CD14-positive monocyte (primary cell): ENCODE measurements at regions not wholly inside any gene's neighbourhood (a gene's known extent, or its start where the extent isn't known, plus 50 kb on each side); places are given as distances from the start of the nearest gene placed in this dataset.

Experiments
- DNase-seq, 3 donors: peaks; one replicate each; pipeline ENCODE4 v3.0.0-alpha.2; 2011 to 2022
- H2AFZ ChIP-seq: 2 replicates; pipeline ENCODE4 v1.6.0; 2012; ENCODE audit warnings: mild to moderate bottlenecking, low read depth, low read length, inconsistent platforms; ENCODE audit not compliant: insufficient read depth, poor library complexity, severe bottlenecking
- H3K27ac ChIP-seq, 2 donors: 1 replicate in 1 of 2; 2 replicates in 1 of 2; pipeline ENCODE4 v1.5.1; 2012 to 2013; ENCODE audit warnings: low read length in 2 of 2, control low read depth in 1 of 2, inconsistent platforms in 1 of 2, low read depth in 1 of 2, mild to moderate bottlenecking in 1 of 2
- H3K27me3 ChIP-seq, 2 donors: one replicate each; pipeline versions ENCODE4 v1.6.0 to v1.6.1; 2011 to 2013; ENCODE audit warnings: low read length in 2 of 2; ENCODE audit not compliant: control insufficient read depth in 2 of 2, insufficient read depth in 2 of 2
- H3K36me3 ChIP-seq, 2 donors: replicated peaks in 1 of 2; 1 replicate in 1 of 2; 2 replicates in 1 of 2; pipeline versions ENCODE4 v1.5.1 to v1.6.1; 2012 to 2013; ENCODE audit warnings: low read length in 2 of 2, control low read depth in 1 of 2, inconsistent platforms in 1 of 2, mild to moderate bottlenecking in 1 of 2; ENCODE audit not compliant: insufficient read depth in 2 of 2, control insufficient read depth in 1 of 2
- H3K4me1 ChIP-seq, 2 donors: 1 replicate in 1 of 2; 2 replicates in 1 of 2; pipeline versions ENCODE4 v1.5.1 to v1.6.1; 2012 to 2013; ENCODE audit warnings: low read length in 2 of 2, control low read depth in 1 of 2, inconsistent platforms in 1 of 2, mild to moderate bottlenecking in 1 of 2, moderate library complexity in 1 of 2; ENCODE audit not compliant: insufficient read depth in 2 of 2, control insufficient read depth in 1 of 2
- H3K4me2 ChIP-seq: replicated peaks from 2 replicates; pipeline ENCODE3; 2012; ENCODE audit warnings: low read length, moderate library complexity, mild to moderate bottlenecking; ENCODE audit not compliant: poor library complexity, severe bottlenecking; ENCODE audit errors: extremely low read depth
- H3K4me3 ChIP-seq, 3 experiments: fragments of 200-600 bp in 1 of 3; sonication (generic) in 1 of 3; replicated peaks in 1 of 3; 1 replicate in 2 of 3; 2 replicates in 1 of 3; pipeline ENCODE4 v1.5.1; 2011 to 2013; ENCODE audit warnings: low read length in 3 of 3, mild to moderate bottlenecking in 3 of 3, control low read depth in 2 of 3, low read depth in 2 of 3, inconsistent platforms in 1 of 3, moderate library complexity in 1 of 3
- H3K79me2 ChIP-seq: 2 replicates; pipeline ENCODE4 v1.6.0; 2012; ENCODE audit warnings: mild to moderate bottlenecking, control low read depth, inconsistent platforms, low read length, moderate library complexity; ENCODE audit not compliant: insufficient read depth
- H3K9ac ChIP-seq: 2 replicates; pipeline ENCODE4 v1.6.0; 2017; ENCODE audit warnings: low read length, mild to moderate bottlenecking; ENCODE audit not compliant: insufficient read depth, poor library complexity, severe bottlenecking
- H3K9me3 ChIP-seq, 2 donors: replicated peaks in 1 of 2; 1 replicate in 1 of 2; 2 replicates in 1 of 2; pipeline versions ENCODE4 v1.5.1 to v1.6.1; 2012 to 2013; ENCODE audit warnings: low read length in 2 of 2, control low read depth in 1 of 2; ENCODE audit not compliant: control insufficient read depth in 1 of 2, insufficient read depth in 1 of 2
- H4K20me1 ChIP-seq: 2 replicates; pipeline ENCODE4 v1.6.0; 2012; ENCODE audit warnings: mild to moderate bottlenecking, low read length, control low read depth, moderate library complexity; ENCODE audit not compliant: insufficient read depth
- H3K27ac Mint-ChIP-seq, 7 donors: one replicate each; pipeline ENCODE4 v1.8.0; 2020; ENCODE audit warnings: mild to moderate bottlenecking in 7 of 7, mixed read lengths in 7 of 7, moderate library complexity in 6 of 7, inconsistent platforms in 2 of 7
- H3K27me3 Mint-ChIP-seq, 3 donors: one replicate each; pipeline ENCODE4 v1.8.0; 2021 to 2022; ENCODE audit warnings: low read depth in 3 of 3, mild to moderate bottlenecking in 3 of 3, mixed read lengths in 3 of 3, moderate library complexity in 3 of 3, inconsistent platforms in 1 of 3
- H3K36me3 Mint-ChIP-seq, 2 donors: one replicate each; pipeline ENCODE4 v1.8.0; 2020; ENCODE audit warnings: mixed read lengths in 2 of 2, inconsistent platforms in 1 of 2, mild to moderate bottlenecking in 1 of 2
- H3K4me1 Mint-ChIP-seq: one replicate; pipeline ENCODE4 v1.8.0; 2020; ENCODE audit warnings: mild to moderate bottlenecking, mixed read lengths
- H3K4me3 Mint-ChIP-seq, 2 donors: one replicate each; pipeline ENCODE4 v1.8.0; 2020; ENCODE audit warnings: mild to moderate bottlenecking in 2 of 2, mixed read lengths in 2 of 2, moderate library complexity in 1 of 2
- H3K9me3 Mint-ChIP-seq, 7 donors: one replicate each; pipeline ENCODE4 v1.8.0; 2020 to 2022; ENCODE audit warnings: mixed read lengths in 7 of 7, mild to moderate bottlenecking in 6 of 7, moderate library complexity in 6 of 7, inconsistent platforms in 2 of 7
- WGBS: methylation state at CpG from one replicate; pipeline ENCODE4 v1.1.5; 2013; ENCODE audit warnings: missing lambda C conversion rate; ENCODE audit not compliant: insufficient coverage; 5-methylcytosine and 5-hydroxymethylcytosine counted together
- intact Hi-C, 2 donors: fragments of 100-400 bp; cut with micrococcal nuclease; formaldehyde crosslinking; loops; one replicate each; pipeline versions ENCODE4 v1.15.0 to v1.15.1; 2023
- TF ChIP-seq, protein P1 (sequence below): fragments of 200-600 bp; IDR thresholded peaks from one replicate; pipeline ENCODE4 v1.8.0; 2022; ENCODE audit warnings: antibody characterized with exemption, mild to moderate bottlenecking

DNA sequence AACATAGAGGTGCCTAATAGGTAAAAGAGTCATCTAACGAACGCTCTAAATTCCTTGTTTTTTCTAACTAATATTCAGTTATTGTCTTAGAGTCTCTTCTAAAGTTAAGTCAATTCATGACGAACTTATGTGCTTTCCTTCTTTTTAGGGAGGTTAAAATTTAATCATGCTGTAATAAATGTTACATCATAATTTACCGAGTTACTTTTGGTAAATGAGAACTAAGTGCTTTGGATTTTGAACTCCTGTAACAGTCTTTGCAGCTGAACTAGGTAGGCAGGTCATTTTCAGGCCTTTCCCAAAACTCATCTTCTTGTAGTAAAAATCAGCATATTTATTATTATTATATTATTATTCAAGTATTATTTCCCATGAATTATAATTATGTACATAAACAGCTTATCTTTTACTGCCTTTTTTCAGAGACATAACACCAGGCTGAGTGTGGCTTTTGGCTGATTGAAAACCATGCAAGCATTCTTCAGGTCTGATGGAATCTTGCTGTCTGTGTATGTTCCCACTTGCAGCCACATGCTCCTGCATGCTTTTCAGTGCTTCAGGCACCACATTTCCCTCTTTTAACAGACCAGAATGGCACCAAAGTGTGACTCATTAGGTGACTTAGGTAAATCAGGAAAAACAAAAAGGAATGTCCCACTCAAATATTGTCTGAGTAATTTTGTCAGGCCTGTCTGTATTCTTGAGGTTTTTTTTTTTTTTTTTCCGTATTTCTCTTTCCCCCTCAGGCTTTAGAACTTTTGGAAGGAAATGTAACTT lies 81.0 kb upstream of the CD55 start:
- Histone ChIP-seq H3K9me3 (no peaks in the 10 kb centered on the region), H3K79me2 (no peaks in the 10 kb centered on the region), H2AFZ (no peak overlapping the region), H3K36me3 (no peaks in the 10 kb centered on the region), H3K4me2 (no peak overlapping the region), H3K9ac (no peak overlapping the region), H3K4me3 (no peak overlapping the region), H3K27me3 (peaks cover 0 to 2% of the 10 kb centered on the region in 2 donors), H3K27ac (no peak overlapping the region), H4K20me1 (no peaks in the 10 kb centered on the region), H3K4me1 (peaks cover 3 to 4% of the 10 kb centered on the region in 2 donors)
- DNase-seq = peak in 1 of 3 donors; percentile 82
- peaks cover 6% of the 10 kb centered on the region for H3K4me1 Mint-ChIP-seq
- peaks cover 0 to 6% (median 0%) of the 10 kb centered on the region in 7 donors for H3K9me3 Mint-ChIP-seq
- TF ChIP-seq, protein P1, sequence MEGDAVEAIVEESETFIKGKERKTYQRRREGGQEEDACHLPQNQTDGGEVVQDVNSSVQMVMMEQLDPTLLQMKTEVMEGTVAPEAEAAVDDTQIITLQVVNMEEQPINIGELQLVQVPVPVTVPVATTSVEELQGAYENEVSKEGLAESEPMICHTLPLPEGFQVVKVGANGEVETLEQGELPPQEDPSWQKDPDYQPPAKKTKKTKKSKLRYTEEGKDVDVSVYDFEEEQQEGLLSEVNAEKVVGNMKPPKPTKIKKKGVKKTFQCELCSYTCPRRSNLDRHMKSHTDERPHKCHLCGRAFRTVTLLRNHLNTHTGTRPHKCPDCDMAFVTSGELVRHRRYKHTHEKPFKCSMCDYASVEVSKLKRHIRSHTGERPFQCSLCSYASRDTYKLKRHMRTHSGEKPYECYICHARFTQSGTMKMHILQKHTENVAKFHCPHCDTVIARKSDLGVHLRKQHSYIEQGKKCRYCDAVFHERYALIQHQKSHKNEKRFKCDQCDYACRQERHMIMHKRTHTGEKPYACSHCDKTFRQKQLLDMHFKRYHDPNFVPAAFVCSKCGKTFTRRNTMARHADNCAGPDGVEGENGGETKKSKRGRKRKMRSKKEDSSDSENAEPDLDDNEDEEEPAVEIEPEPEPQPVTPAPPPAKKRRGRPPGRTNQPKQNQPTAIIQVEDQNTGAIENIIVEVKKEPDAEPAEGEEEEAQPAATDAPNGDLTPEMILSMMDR = no peak
- H3K36me3 Mint-ChIP-seq = no peaks in the 10 kb centered on the region
- H3K27ac Mint-ChIP-seq = no peak overlapping the region
- H3K4me3 Mint-ChIP-seq = no peak overlapping the region
- no CpG with 5 or more reads among the region's 5 CpGs for WGBS
- intact Hi-C loops = no loop called here
- H3K27me3 Mint-ChIP-seq = peaks cover 7 to 13% (median 11%) of the 10 kb centered on the region in 3 donors

DNA sequence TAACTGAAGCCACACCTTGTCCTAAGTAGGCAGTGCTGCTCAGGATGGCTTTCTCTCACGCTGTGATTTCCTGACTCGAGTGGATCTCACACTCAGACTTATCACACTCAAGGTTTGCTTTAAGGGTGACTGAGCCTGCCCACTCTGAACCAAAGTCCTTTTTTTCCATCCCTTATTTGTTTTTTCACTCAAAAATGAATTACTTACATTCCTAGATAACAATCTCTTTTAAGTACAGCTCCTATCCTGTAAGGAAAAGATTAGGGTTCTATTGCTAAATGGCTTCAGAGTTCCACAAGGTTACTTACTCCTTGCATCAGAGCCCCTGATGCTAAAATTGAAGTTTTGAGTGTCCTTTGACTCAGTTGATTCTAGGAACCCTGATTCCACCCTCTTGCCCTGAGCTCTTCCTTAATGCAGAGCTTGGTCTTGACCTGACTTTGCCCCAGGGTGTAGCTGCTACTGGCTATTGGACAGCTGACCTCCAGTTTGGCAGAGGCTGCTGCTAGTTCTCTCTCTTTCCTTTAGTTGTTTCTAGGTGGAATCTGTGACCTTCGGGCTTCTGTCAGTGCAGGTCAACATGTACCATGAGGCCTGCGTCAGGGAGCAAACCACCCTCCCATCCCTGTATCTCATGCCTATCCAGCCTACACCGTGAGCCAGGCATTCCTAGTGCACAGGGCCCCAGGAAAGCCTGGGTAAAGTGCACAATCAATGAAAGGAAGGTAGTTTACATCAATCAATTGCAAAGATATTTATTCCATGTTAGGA lies 80.1 kb upstream of the CD55 start:
- Histone ChIP-seq H3K27ac (no peak overlapping the region), H2AFZ (no peak overlapping the region), H3K36me3 (no peaks in the 10 kb centered on the region), H3K79me2 (no peaks in the 10 kb centered on the region), H4K20me1 (no peaks in the 10 kb centered on the region), H3K9ac (no peak overlapping the region), H3K4me1 (peaks cover 5 to 11% of the 10 kb centered on the region in 2 donors), H3K9me3 (no peaks in the 10 kb centered on the region), H3K4me3 (no peak overlapping the region), H3K4me2 (no peak overlapping the region), H3K27me3 (peaks cover 0 to 2% of the 10 kb centered on the region in 2 donors)
- Mint-ChIP-seq H3K36me3 (no peaks in the 10 kb centered on the region), H3K9me3 (peaks cover 0 to 2% (median 0%) of the 10 kb centered on the region in 7 donors), H3K27ac (peak overlapping the region in 1 of 7 donors; percentile 24), H3K4me1 (peaks cover 12% of the 10 kb centered on the region), H3K4me3 (no peak overlapping the region), H3K27me3 (peaks cover 7 to 13% (median 11%) of the 10 kb centered on the region in 3 donors)
- 85% methylated on average over 3 of the region's 5 CpGs for WGBS
- intact Hi-C loops = no loop called here
- DNase-seq = no peak
- TF ChIP-seq, protein P1 = no peak
